Smooth muscle cell (in vitro differentiated cells): ENCODE measurements at regions not wholly inside any gene's neighbourhood (a gene's known extent, or its start where the extent isn't known, plus 50 kb on each side); places are given as distances from the start of the nearest gene placed in this dataset.

Experiments
- DNase-seq: peaks from one replicate; lab custom pipeline; 2025; ENCODE audit not compliant: unreplicated experiment; lab: John Stamatoyannopoulos, UW
- H2AFZ ChIP-seq: fragments of 200-600 bp; sonication (generic); 2 replicates; pipeline ENCODE4 v1.6.0; 2016; ENCODE audit warnings: antibody characterized with exemption, low read depth, mild to moderate bottlenecking
- H3F3A ChIP-seq: fragments of 200-600 bp; sonication (generic); 2 replicates; pipeline ENCODE4 v1.6.0; 2017; ENCODE audit warnings: antibody characterized with exemption, low read depth
- H3K27ac ChIP-seq: fragments of 200-600 bp; sonication (generic); 2 replicates; pipeline ENCODE4 v1.5.1; 2016; ENCODE audit warnings: low read depth, mild to moderate bottlenecking
- H3K27me3 ChIP-seq: fragments of 200-600 bp; sonication (generic); 2 replicates; pipeline ENCODE4 v1.6.1; 2016; ENCODE audit warnings: low read depth, mild to moderate bottlenecking
- H3K36me3 ChIP-seq: fragments of 200-600 bp; sonication (generic); 2 replicates; pipeline ENCODE4 v1.5.1; 2016; ENCODE audit warnings: low read depth
- H3K4me1 ChIP-seq: fragments of 200-600 bp; sonication (generic); 2 replicates; pipeline ENCODE4 v1.5.1; 2016; ENCODE audit warnings: low read depth
- H3K4me2 ChIP-seq: fragments of 200-600 bp; sonication (generic); 2 replicates; pipeline ENCODE4 v1.6.0; 2016; ENCODE audit warnings: mild to moderate bottlenecking
- H3K4me3 ChIP-seq: fragments of 200-600 bp; sonication (generic); 2 replicates; pipeline ENCODE4 v1.5.1; 2016; ENCODE audit warnings: mild to moderate bottlenecking
- H3K79me2 ChIP-seq: fragments of 200-600 bp; sonication (generic); 2 replicates; pipeline ENCODE4 v1.6.0; 2016; ENCODE audit warnings: low read depth, mild to moderate bottlenecking
- H3K9ac ChIP-seq: fragments of 200-600 bp; sonication (generic); 2 replicates; pipeline ENCODE4 v1.6.0; 2016; ENCODE audit warnings: low read depth
- H3K9me3 ChIP-seq: fragments of 200-600 bp; sonication (generic); replicated peaks from 2 replicates; pipeline ENCODE4 v1.5.1; 2016; ENCODE audit warnings: low read depth
- H4K20me1 ChIP-seq: fragments of 200-600 bp; sonication (generic); 2 replicates; pipeline ENCODE4 v1.6.0; 2016; ENCODE audit warnings: low read depth
- CTCF ChIP-seq: fragments of 200-600 bp; sonication (generic); IDR thresholded peaks from 2 replicates; pipeline ENCODE4 v1.5.1; 2017; ENCODE audit warnings: borderline replicate concordance, mild to moderate bottlenecking, antibody characterized with exemption; ENCODE audit not compliant: insufficient read depth, poor library complexity, severe bottlenecking
- whole genome bisulfite sequencing: methylation state at CpG from one replicate; pipeline ENCODE4 v1.1.7; 2016; ENCODE audit warnings: low lambda C conversion rate; 5-methylcytosine and 5-hydroxymethylcytosine counted together

DNA sequence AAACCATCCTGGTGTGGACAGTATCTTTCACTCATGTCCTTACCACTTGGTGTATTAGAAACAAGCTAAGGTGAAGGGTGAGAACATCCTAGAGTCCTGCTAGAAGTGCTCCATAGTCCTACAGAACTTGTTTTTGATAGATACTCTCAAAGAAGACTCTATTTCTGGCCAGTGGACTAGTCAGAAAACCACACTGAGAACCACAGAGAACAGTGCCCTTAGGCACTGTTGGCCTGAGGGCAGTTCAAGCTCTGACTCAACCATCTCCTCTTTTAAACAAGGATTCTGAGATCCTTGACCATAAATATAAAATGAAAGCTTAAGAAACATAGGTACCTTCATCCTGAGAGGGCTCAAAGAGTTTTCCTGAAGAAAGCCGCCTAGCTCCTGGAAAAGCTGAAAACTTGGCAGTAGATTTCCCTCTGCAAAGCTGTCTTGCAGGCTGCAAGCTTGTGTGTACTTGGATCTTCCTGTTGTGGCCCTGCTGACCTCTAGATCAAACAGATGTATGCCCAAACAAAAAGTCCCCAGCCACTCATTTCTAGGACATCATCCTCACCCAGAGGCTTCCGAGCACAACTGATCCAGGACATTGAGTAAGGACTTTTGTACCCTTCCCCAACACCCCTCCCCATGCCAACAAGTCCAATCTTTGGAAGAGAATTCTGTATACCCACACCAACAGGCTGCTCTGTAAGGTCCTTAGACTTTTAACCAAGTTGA, 111.6 kb upstream of the CXCL13 start:
- no peak overlapping the region for H3K4me2 ChIP-seq
- no peaks in the 10 kb centered on the region for H3K4me1 ChIP-seq
- H3F3A ChIP-seq: no peaks in the 10 kb centered on the region
- H3K79me2 ChIP-seq: no peaks in the 10 kb centered on the region
- TF ChIP-seq CTCF: no peak
- H3K4me3 ChIP-seq: no peak overlapping the region
- no peak overlapping the region for H3K9ac ChIP-seq
- no peak overlapping the region for H3K27ac ChIP-seq
- no peaks in the 10 kb centered on the region for H3K9me3 ChIP-seq
- H2AFZ ChIP-seq: no peak overlapping the region
- H4K20me1 ChIP-seq: no peaks in the 10 kb centered on the region
- H3K27me3 ChIP-seq: peaks cover 8% of the 10 kb centered on the region
- no peak for DNase-seq
- 96% methylated on average over 2 of the region's 2 CpGs for WGBS
- H3K36me3 ChIP-seq: no peaks in the 10 kb centered on the region

- no peak overlapping the region for H2AFZ ChIP-seq
- H4K20me1 ChIP-seq: no peaks in the 10 kb centered on the region
- H3K4me1 ChIP-seq: no peaks in the 10 kb centered on the region
- TF ChIP-seq CTCF: no peak
- H3K79me2 ChIP-seq: no peaks in the 10 kb centered on the region
- no peak overlapping the region for H3K4me3 ChIP-seq
- no peak overlapping the region for H3K4me2 ChIP-seq
- no peaks in the 10 kb centered on the region for H3K36me3 ChIP-seq
- DNase-seq: no peak
- H3K9ac ChIP-seq: no peak overlapping the region
- no peaks in the 10 kb centered on the region for H3K9me3 ChIP-seq
- H3K27me3 ChIP-seq: peaks cover 14% of the 10 kb centered on the region
- no peaks in the 10 kb centered on the region for H3F3A ChIP-seq
- H3K27ac ChIP-seq: no peak overlapping the region
Observed at GRCh38 chr4:77496457-77496856, 109.2 kb upstream of the CXCL13 start.

GRCh38 chr4:77500801-77501200, 104.8 kb upstream of the CXCL13 start:
- DNase-seq: no peak
- H3K36me3 ChIP-seq: no peaks in the 10 kb centered on the region
- no peak overlapping the region for H3K27ac ChIP-seq
- no peaks in the 10 kb centered on the region for H4K20me1 ChIP-seq
- no peak overlapping the region for H2AFZ ChIP-seq
- H3K4me1 ChIP-seq: no peaks in the 10 kb centered on the region
- H3F3A ChIP-seq: no peaks in the 10 kb centered on the region
- H3K79me2 ChIP-seq: no peaks in the 10 kb centered on the region
- H3K4me3 ChIP-seq: no peak overlapping the region
- no peak overlapping the region for H3K4me2 ChIP-seq
- no peak for TF ChIP-seq CTCF
- peaks cover 19% of the 10 kb centered on the region for H3K27me3 ChIP-seq
- H3K9ac ChIP-seq: no peak overlapping the region
- 76% methylated on average over 3 of the region's 3 CpGs for WGBS
- H3K9me3 ChIP-seq: no peaks in the 10 kb centered on the region

DNA sequence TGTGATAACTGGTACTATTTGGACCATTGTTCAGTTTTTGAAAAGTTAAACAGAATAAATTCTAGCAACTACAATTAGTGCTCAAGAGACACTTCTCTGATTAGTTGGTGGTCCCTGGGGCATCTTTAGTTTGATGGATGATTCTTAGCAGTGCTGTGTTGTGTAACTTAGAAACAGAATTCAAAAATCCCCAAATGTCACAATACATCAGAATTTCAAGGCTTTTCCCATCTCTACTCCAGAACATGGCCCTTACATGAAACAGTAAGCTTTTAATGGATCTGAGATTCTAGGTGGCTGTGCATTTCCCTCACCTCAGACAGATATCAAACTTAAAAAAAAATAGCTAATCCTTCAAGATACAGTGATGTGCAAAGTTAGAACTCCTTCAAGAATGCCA, 104.4 kb upstream of the CXCL13 start:
- no peaks in the 10 kb centered on the region for H3K9me3 ChIP-seq
- no peaks in the 10 kb centered on the region for H3F3A ChIP-seq
- H3K4me2 ChIP-seq: no peak overlapping the region
- no peaks in the 10 kb centered on the region for H3K79me2 ChIP-seq
- H3K36me3 ChIP-seq: no peaks in the 10 kb centered on the region
- no peak overlapping the region for H3K4me3 ChIP-seq
- TF ChIP-seq CTCF: no peak
- no peak overlapping the region for H3K27ac ChIP-seq
- no peaks in the 10 kb centered on the region for H4K20me1 ChIP-seq
- no peak overlapping the region for H2AFZ ChIP-seq
- no peak overlapping the region for H3K9ac ChIP-seq
- H3K4me1 ChIP-seq: no peaks in the 10 kb centered on the region
- DNase-seq: no peak
- H3K27me3 ChIP-seq: peaks cover 19% of the 10 kb centered on the region
